ENCODE measurements at regions not wholly inside any gene's neighbourhood (a gene's known extent, or its start where the extent isn't known, plus 50 kb on each side); places are given as distances from the start of the nearest gene placed in this dataset.

DNA sequence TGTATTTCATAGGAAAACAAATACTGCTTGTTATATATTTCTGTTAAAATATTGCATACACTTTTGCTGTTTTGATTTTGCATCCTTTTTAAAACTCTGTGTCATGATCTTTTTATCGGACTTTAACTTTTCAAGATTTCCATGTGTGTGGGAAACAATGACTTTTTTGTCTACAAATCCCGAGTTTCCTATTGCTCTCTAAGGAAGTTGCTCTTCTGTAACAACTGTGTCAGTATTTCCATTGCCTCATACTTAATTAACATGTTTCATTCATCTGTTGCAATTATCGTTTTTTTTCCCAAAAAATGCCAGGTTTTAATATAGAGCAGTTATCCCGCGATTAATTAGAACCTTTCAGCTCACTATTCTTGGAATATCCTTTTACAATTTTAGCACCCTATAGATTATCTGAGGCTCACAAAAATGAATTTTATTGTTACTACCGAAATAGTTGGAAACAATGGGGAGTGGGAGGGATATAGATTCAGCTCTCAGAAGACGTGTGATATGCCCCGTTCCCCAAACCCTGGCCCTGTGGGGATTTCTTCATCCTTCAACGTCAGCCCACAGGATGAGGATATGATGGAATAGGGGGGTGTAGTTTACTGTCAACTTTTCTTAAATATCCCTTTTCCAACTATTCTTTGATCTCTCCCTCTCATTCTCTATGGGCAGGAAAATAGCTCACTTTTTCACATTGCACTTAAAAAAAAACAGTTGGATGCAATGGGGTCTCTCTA, 297.6 kb upstream of the IGFBP3 start:
- 91% methylated on average over 9 of the region's 9 CpGs; no CpG with 5 or more reads in 1 of the 2 experiments for WGBS, 2 experiments (ENCODE audit: extremely low coverage in 1 of 2, insufficient coverage in 1 of 2, insufficient read length in 1 of 2, insufficient replicate concordance in 2 of 2, low coverage in 1 of 2, low lambda C conversion rate in 2 of 2, missing lambda C conversion rate in 1 of 2)
- Histone ChIP-seq H3K4ac (replicated peaks; ENCODE audit: insufficient read length, low read depth, low read length) (no peak overlapping the region), H4K5ac (ENCODE audit: insufficient read length, low read depth, low read length) (no peak overlapping the region), H2BK120ac (replicated peaks; ENCODE audit: low read depth, low read length) (no peak overlapping the region), H3K4me1 (replicated peaks in 1 of 4; ENCODE audit: control insufficient read depth in 3 of 4, insufficient read depth in 4 of 4, low read length in 3 of 4) (no peaks in the 10 kb centered on the region; a peak in 1 of 7 replicates), H2BK20ac (ENCODE audit: low read length) (no peak overlapping the region), H2AK5ac (ENCODE audit: low read depth, low read length) (no peak overlapping the region), H3K23ac (ENCODE audit: insufficient read length) (no peak overlapping the region), H3K4me3 (ENCODE audit: extremely low read depth in 1 of 4, insufficient read depth in 2 of 4, low read depth in 3 of 4, low read length in 4 of 4) (no peak overlapping the region), H3K23me2 (ENCODE audit: low read depth, low read length) (no peaks in the 10 kb centered on the region), H4K8ac (ENCODE audit: extremely low read depth, insufficient read depth, low read length) (no peak overlapping the region), H3K4me2 (ENCODE audit: insufficient read depth in 1 of 2, low read depth in 2 of 2, low read length in 2 of 2) (no peak overlapping the region), H2BK15ac (ENCODE audit: low read length) (no peak overlapping the region), H3K27me3 (replicated peaks in 1 of 4; ENCODE audit: control insufficient read depth in 3 of 4, extremely low read depth in 1 of 4, insufficient read depth in 3 of 4, low read length in 3 of 4) (no peaks in the 10 kb centered on the region), H3K56ac (replicated peaks; ENCODE audit: insufficient read length, low read depth, low read length) (no peak overlapping the region), H2BK5ac (ENCODE audit: low read depth, low read length) (no peak overlapping the region), H3K14ac (ENCODE audit: insufficient read length) (no peak overlapping the region), H4K20me1 (replicated peaks in 1 of 2; ENCODE audit: control insufficient read depth in 1 of 2, insufficient read depth in 2 of 2, low read length in 2 of 2) (no peaks in the 10 kb centered on the region), H3K27ac (ENCODE audit: low read depth, low read length) (no peak overlapping the region), H2AFZ (ENCODE audit: low read length) (no peak overlapping the region), H4K91ac (replicated peaks; ENCODE audit: insufficient read length, low read length) (no peak overlapping the region), H3K79me1 (ENCODE audit: low read depth, low read length) (no peaks in the 10 kb centered on the region), H3K18ac (ENCODE audit: extremely low read depth, low read length) (no peak overlapping the region), H3K36me3 (ENCODE audit: control insufficient read depth in 2 of 4, insufficient read depth in 4 of 4, low read length in 3 of 4) (no peaks in the 10 kb centered on the region), H2BK12ac (ENCODE audit: low read depth, low read length) (no peak overlapping the region), H3K9me3 (ENCODE audit: insufficient read depth in 2 of 2, low read depth in 1 of 2, low read length in 1 of 2) (no peaks in the 10 kb centered on the region), H3K79me2 (ENCODE audit: control insufficient read depth in 1 of 2, insufficient read depth in 2 of 2, low read length in 2 of 2) (no peaks in the 10 kb centered on the region), H3K9ac (replicated peaks in 1 of 4; ENCODE audit: extremely low read depth in 1 of 4, low read depth in 3 of 4, low read length in 3 of 4) (no peak overlapping the region)
- TF ChIP-seq CBX5 (IDR thresholded peaks at IDR 0.05; ENCODE audit: low read depth, low read length) (no peak), HDAC2 (IDR thresholded peaks at IDR 0.05; ENCODE audit: borderline replicate concordance in 1 of 2, low read depth in 2 of 2, low read length in 2 of 2) (no peak)
- ChIA-PET CTCF (ENCODE audit: partially characterized antibody) (interaction anchor here (1.3 kb wide), 1 partner anchor 294 kb away, joined by 3 read pairs; no protein-coding TSS in a partner anchor), POLR2A (ENCODE audit: partially characterized antibody) (no interaction called here)
- DNase-seq (ENCODE audit: low read depth in 1 of 2, low spot score in 2 of 2) (no peak), FAIRE-seq (no peak)

All from H1 (cell line).